ENCODE measurements at regions not wholly inside any gene's neighbourhood (a gene's known extent, or its start where the extent isn't known, plus 50 kb on each side); places are given as distances from the start of the nearest gene placed in this dataset.
"Not testable (repeated sequence)": the region's sequence is repeated elsewhere in the genome, so short reads cannot be mapped to it uniquely, and the experiment has no call there.

- DNase-seq (no peak), ATAC-seq (ENCODE audit: low FRiP score in 2 of 2) (no peak)
- Histone ChIP-seq H3K4me1 (no peaks in the 10 kb centered on the region), H3K9me3 (no peaks in the 10 kb centered on the region), H3K27me3 (no peaks in the 10 kb centered on the region), H3K4me3 (no peak overlapping the region), H3K27ac (no peak overlapping the region), H3K36me3 (no peaks in the 10 kb centered on the region)
- no peak for TF ChIP-seq POLR2AphosphoS5 (IDR thresholded peaks at IDR 0.05)
- TF ChIP-seq EP300 (IDR thresholded peaks at IDR 0.05) = no peak
- TF ChIP-seq POLR2A (IDR thresholded peaks at IDR 0.05) = no peak
- no peak for TF ChIP-seq CTCF (IDR thresholded peaks at IDR 0.05)
- WGBS, 2 donors = 88 to 95% methylated on average over 1 of the region's 1 CpG
Measured at GRCh38 chr7:69311489-69311888, 286.8 kb upstream of the AUTS2 start.

GRCh38 chr7:69313852-69314251 is 284.4 kb upstream of the AUTS2 start:
- DNase-seq; H3K27me3 ChIP-seq; ATAC-seq (ENCODE audit: low FRiP score in 2 of 2); H3K36me3 ChIP-seq; H3K27ac ChIP-seq; H3K4me3 ChIP-seq; H3K4me1 ChIP-seq; H3K9me3 ChIP-seq: not testable (repeated sequence)
- WGBS, 2 donors = 92 to 95% methylated on average over 4 of the region's 4 CpGs

- H3K4me3 ChIP-seq = no peak overlapping the region
- ATAC-seq (ENCODE audit: low FRiP score in 2 of 2) (no peak), DNase-seq (peak in 1 of 2 donors; percentile 17)
- no peaks in the 10 kb centered on the region for H3K4me1 ChIP-seq
- no peak overlapping the region for H3K27ac ChIP-seq
- TF ChIP-seq POLR2AphosphoS5 (IDR thresholded peaks at IDR 0.05) (no peak), CTCF (IDR thresholded peaks at IDR 0.05) (no peak), POLR2A (IDR thresholded peaks at IDR 0.05) (no peak), EP300 (IDR thresholded peaks at IDR 0.05) (no peak)
- no peaks in the 10 kb centered on the region for H3K9me3 ChIP-seq
- H3K36me3 ChIP-seq = no peaks in the 10 kb centered on the region
- 70 to 78% methylated on average over 10 of the region's 10 CpGs for WGBS, 2 donors
- no peaks in the 10 kb centered on the region for H3K27me3 ChIP-seq
Measured at GRCh38 chr7:69318794-69319193, 279.5 kb upstream of the AUTS2 start.

- H3K36me3 ChIP-seq = no peaks in the 10 kb centered on the region
- H3K9me3 ChIP-seq = no peaks in the 10 kb centered on the region
- no peak for TF ChIP-seq CTCF (IDR thresholded peaks at IDR 0.05)
- no peak for TF ChIP-seq POLR2A (IDR thresholded peaks at IDR 0.05)
- TF ChIP-seq POLR2AphosphoS5 (IDR thresholded peaks at IDR 0.05) = no peak
- no peak for TF ChIP-seq EP300 (IDR thresholded peaks at IDR 0.05)
- no peak overlapping the region for H3K4me3 ChIP-seq
- WGBS, 2 donors = 70 to 77% methylated on average over 5 of the region's 5 CpGs
- no peaks in the 10 kb centered on the region for H3K27me3 ChIP-seq
- H3K4me1 ChIP-seq = no peaks in the 10 kb centered on the region
- ATAC-seq (ENCODE audit: low FRiP score in 2 of 2) (no peak), DNase-seq (no peak)
- no peak overlapping the region for H3K27ac ChIP-seq
Measured at GRCh38 chr7:69328516-69328915, 269.8 kb upstream of the AUTS2 start.

- no peak overlapping the region for H3K27ac ChIP-seq
- H3K4me1 ChIP-seq = no peaks in the 10 kb centered on the region
- no peaks in the 10 kb centered on the region for H3K27me3 ChIP-seq
- TF ChIP-seq POLR2A (IDR thresholded peaks at IDR 0.05) = no peak
- TF ChIP-seq EP300 (IDR thresholded peaks at IDR 0.05) = no peak
- WGBS, 2 donors = 78 to 84% methylated on average over 3 of the region's 3 CpGs
- H3K4me3 ChIP-seq = no peak overlapping the region
- no peak for ATAC-seq (ENCODE audit: low FRiP score in 2 of 2)
- H3K36me3 ChIP-seq = no peaks in the 10 kb centered on the region
- no peak for DNase-seq
- no peaks in the 10 kb centered on the region for H3K9me3 ChIP-seq
Measured at GRCh38 chr7:69334701-69335100, 263.6 kb upstream of the AUTS2 start.

- no peak for DNase-seq
- no peaks in the 10 kb centered on the region for H3K27me3 ChIP-seq
- no peaks in the 10 kb centered on the region for H3K36me3 ChIP-seq
- no peak overlapping the region for H3K27ac ChIP-seq
- no peak for TF ChIP-seq POLR2AphosphoS5 (IDR thresholded peaks at IDR 0.05)
- no peak for ATAC-seq (ENCODE audit: low FRiP score in 2 of 2)
- 79 to 82% methylated on average over 8 of the region's 8 CpGs for WGBS, 2 donors
- no peak overlapping the region for H3K4me3 ChIP-seq
- H3K4me1 ChIP-seq = no peaks in the 10 kb centered on the region
- H3K9me3 ChIP-seq = no peaks in the 10 kb centered on the region
Measured at GRCh38 chr7:69335331-69335730, 262.9 kb upstream of the AUTS2 start.
